Testis (tissue), 2 donors: ENCODE measurements at regions not wholly inside any gene's neighbourhood (a gene's known extent, or its start where the extent isn't known, plus 50 kb on each side); places are given as distances from the start of the nearest gene placed in this dataset.

Experiments used
- DNase-seq: peaks from one replicate; pipeline ENCODE4 v3.0.0-alpha.2; 2019
- H3K27ac ChIP-seq, 2 donors: fragments of 200-600 bp; sonication (generic); one replicate each; pipeline ENCODE4 v1.5.1; 2019
- H3K27me3 ChIP-seq: fragments of 200-600 bp; sonication (generic); one replicate; pipeline ENCODE4 v1.5.1; 2019
- H3K36me3 ChIP-seq: fragments of 200-600 bp; sonication (generic); one replicate; pipeline ENCODE4 v1.5.1; 2017; ENCODE audit warnings: low read depth; ENCODE audit errors: missing control alignments
- H3K4me1 ChIP-seq: fragments of 200-600 bp; sonication (generic); one replicate; pipeline ENCODE4 v1.5.1; 2019
- H3K4me3 ChIP-seq, 2 donors: fragments of 200-600 bp; sonication (generic); one replicate each; pipeline ENCODE4 v1.5.1; 2017 to 2019
- H3K9me3 ChIP-seq: fragments of 200-600 bp; sonication (generic); one replicate; pipeline ENCODE4 v1.5.1; 2017
- POLR2A ChIP-seq: fragments of 450-650 bp; IDR thresholded peaks from one replicate; pipeline ENCODE4 v1.6.1; 2017; ENCODE audit warnings: antibody characterized with exemption, mild to moderate bottlenecking, moderate library complexity
- WGBS, 2 donors: methylation state at CpG; one replicate each; pipeline ENCODE4 v1.1.5; 2018; 5-methylcytosine and 5-hydroxymethylcytosine counted together
- intact Hi-C: fragments of 100-400 bp; cut with DNase I; formaldehyde crosslinking; loops from one replicate; pipeline ENCODE4 v1.15.1; 2023; ENCODE audit warnings: low total_unique reads
- TF ChIP-seq, protein P1 (sequence below), 3 experiments: fragments of 450-650 bp in 2 of 3; fragments of 200-600 bp in 1 of 3; sonication (generic) in 1 of 3; IDR thresholded peaks; one replicate each; pipeline ENCODE4 v1.5.1; 2016 to 2019; ENCODE audit warnings: antibody characterized with exemption in 3 of 3, mild to moderate bottlenecking in 2 of 3, moderate library complexity in 1 of 3

DNA sequence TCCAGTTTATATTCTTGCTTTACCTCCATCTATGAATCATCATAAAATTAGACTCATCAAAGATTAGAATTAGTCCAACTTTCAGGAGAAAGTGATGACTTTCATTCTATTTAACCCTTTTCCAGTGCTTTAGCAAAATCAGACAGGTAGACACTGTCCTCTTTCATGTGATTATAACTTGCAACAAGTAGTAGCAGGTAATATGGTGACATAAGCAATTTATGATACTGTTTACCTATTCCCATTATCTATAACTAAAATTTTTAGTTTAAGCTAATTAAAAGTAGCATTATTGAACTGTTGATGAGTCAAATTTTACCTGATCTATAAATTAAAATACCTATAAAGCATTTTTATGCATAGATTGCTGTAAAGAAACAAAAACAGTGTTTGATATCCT is 351.6 kb downstream of the SEC23A start:
- TF ChIP-seq, protein P1, sequence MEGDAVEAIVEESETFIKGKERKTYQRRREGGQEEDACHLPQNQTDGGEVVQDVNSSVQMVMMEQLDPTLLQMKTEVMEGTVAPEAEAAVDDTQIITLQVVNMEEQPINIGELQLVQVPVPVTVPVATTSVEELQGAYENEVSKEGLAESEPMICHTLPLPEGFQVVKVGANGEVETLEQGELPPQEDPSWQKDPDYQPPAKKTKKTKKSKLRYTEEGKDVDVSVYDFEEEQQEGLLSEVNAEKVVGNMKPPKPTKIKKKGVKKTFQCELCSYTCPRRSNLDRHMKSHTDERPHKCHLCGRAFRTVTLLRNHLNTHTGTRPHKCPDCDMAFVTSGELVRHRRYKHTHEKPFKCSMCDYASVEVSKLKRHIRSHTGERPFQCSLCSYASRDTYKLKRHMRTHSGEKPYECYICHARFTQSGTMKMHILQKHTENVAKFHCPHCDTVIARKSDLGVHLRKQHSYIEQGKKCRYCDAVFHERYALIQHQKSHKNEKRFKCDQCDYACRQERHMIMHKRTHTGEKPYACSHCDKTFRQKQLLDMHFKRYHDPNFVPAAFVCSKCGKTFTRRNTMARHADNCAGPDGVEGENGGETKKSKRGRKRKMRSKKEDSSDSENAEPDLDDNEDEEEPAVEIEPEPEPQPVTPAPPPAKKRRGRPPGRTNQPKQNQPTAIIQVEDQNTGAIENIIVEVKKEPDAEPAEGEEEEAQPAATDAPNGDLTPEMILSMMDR (IDR thresholded peaks at IDR 0.05) = no peak
- no peak for TF ChIP-seq POLR2A
- DNase-seq = no peak
- Histone ChIP-seq H3K27ac (no peak overlapping the region), H3K27me3 (no peaks in the 10 kb centered on the region), H3K9me3 (no peaks in the 10 kb centered on the region), H3K36me3 (no peaks in the 10 kb centered on the region), H3K4me3 (no peak overlapping the region), H3K4me1 (no peaks in the 10 kb centered on the region)
- intact Hi-C loops = no loop called here

DNA sequence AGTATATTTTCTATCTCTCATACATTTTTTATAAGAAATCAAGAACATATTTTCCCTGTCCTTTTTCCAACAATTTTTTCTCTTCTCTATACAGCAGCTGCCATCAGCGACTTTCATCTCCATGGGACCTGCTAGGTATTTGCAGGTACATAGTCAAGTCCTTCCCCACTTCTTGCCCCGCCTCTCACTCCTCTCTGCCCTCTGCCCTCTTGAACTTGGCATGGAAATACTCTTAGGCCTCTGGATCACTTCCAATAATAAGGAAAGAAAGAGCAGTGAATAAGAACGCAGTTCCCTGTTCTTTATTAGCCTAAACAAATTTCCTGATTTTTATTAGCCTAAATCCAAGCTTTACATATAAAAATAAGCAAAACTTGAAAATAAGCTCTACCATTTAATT is 353.1 kb downstream of the SEC23A start:
- no peaks in the 10 kb centered on the region for H3K36me3 ChIP-seq

DNA sequence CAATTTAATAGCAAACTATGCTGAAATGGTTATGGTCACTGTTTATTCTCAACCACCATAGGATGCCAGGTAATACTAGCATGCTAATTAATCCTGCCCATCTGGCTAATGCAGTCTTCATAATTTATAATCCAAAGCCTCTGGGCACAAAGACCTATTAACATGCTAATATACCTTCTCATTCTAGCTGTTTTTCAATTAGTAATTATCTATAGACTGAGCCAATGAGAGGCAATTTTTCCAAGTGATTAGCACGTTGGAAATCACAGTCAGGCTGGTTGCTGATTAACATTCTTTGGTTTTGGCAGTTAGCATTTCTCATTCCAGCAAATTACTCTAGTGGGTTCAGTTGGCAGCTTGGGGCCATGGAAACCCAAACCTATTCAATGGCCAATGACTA is 357.2 kb downstream of the SEC23A start:
- H3K27ac ChIP-seq = no peak overlapping the region
- H3K4me3 ChIP-seq = no peak overlapping the region
- no peaks in the 10 kb centered on the region for H3K36me3 ChIP-seq
- intact Hi-C loops = no loop called here
- WGBS, 2 donors = 44 to 50% methylated on average over 1 of the region's 1 CpG
- TF ChIP-seq POLR2A = no peak
- TF ChIP-seq, protein P1 (IDR thresholded peaks at IDR 0.05) = no peak
- no peak for DNase-seq
- H3K27me3 ChIP-seq = no peaks in the 10 kb centered on the region
- no peaks in the 10 kb centered on the region for H3K9me3 ChIP-seq
- no peaks in the 10 kb centered on the region for H3K4me1 ChIP-seq

More for the DNA sequence above, 353.1 kb downstream of the SEC23A start:
- no peaks in the 10 kb centered on the region for H3K9me3 ChIP-seq
- DNase-seq = no peak
- WGBS, 2 donors = 73 to 83% methylated on average over 3 of the region's 3 CpGs
- TF ChIP-seq POLR2A = no peak
- TF ChIP-seq, protein P1 (IDR thresholded peaks at IDR 0.05) = no peak
- H3K4me3 ChIP-seq = no peak overlapping the region
- no peaks in the 10 kb centered on the region for H3K4me1 ChIP-seq
- intact Hi-C loops = no loop called here
- H3K27me3 ChIP-seq = no peaks in the 10 kb centered on the region
- H3K27ac ChIP-seq = no peak overlapping the region

DNA sequence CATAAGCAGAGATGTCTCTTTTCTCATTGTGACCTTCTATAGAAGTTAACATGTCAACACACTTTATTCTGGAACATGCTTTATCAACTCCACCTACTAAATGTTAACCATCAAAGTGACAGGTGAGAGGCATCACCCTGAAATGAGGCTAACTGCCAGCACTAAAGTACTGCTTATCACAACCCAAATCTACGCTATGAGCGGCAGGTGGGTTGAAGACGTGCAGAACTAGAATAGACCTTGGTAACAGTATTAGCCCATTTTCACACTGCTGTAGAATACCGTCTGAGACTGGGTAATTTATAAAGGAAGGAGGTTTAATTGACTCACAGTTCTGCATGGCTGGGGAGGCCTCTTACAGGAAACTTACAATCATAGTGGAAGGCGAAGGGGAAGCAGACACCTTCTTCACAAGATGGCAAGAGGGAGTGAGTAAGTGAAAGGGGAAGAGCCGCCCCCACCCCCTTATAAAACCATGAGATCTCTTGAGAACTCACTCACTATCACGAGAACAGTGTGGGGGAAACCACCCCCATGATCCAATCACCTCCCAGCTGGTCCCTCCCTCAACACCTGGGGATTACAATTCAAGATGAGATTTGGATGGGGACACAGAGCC is 359.0 kb downstream of the SEC23A start:
- Histone ChIP-seq H3K27ac (no peak overlapping the region), H3K4me3 (no peak overlapping the region), H3K27me3 (no peaks in the 10 kb centered on the region), H3K36me3 (no peaks in the 10 kb centered on the region), H3K4me1 (no peaks in the 10 kb centered on the region), H3K9me3 (no peaks in the 10 kb centered on the region)
- DNase-seq = no peak
- TF ChIP-seq, protein P1 (IDR thresholded peaks at IDR 0.05) = no peak
- no peak for TF ChIP-seq POLR2A
- WGBS, 2 donors = 88 to 89% methylated on average over 7 of the region's 7 CpGs
- intact Hi-C loops = no loop called here
